Effector CD4-positive, alpha-beta T cell (primary cell): ENCODE measurements at regions not wholly inside any gene's neighbourhood (a gene's known extent, or its start where the extent isn't known, plus 50 kb on each side); places are given as distances from the start of the nearest gene placed in this dataset.
"Not testable (repeated sequence)": the region's sequence is repeated elsewhere in the genome, so short reads cannot be mapped to it uniquely, and the experiment has no call there.

ENCODE experiments used
- DNase-seq: peaks from one replicate; pipeline ENCODE4 v3.0.0-alpha.2; 2020

- not testable (repeated sequence) for DNase-seq
These were observed 190.1 kb upstream of the IGFBP7 start for GRCh38 chr4:57300300-57300699.

- no peak for DNase-seq
These were observed 181.7 kb upstream of the IGFBP7 start for GRCh38 chr4:57291911-57292310.

GRCh38 chr4:57287687-57288604, 177.8 kb upstream of the IGFBP7 start:
- no peak for DNase-seq

DNA sequence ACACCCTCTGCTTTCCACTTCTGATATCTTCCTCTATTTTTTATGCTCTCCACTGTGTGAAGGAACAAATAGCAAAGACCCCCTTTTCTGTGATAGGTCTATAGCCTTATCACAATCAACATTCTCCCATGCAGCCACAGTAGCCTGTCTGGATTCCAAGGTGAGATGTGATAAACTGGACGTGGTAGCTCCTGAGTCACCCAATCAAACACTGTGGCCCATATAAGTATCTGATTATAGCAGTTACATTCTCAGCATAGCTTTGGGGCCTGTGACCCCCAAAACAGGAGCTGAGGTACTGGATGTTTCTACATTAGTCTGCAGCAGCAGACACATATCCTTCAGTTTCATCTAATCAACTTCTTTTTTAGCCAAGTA, 172.7 kb upstream of the IGFBP7 start:
- no peak for DNase-seq

DNA sequence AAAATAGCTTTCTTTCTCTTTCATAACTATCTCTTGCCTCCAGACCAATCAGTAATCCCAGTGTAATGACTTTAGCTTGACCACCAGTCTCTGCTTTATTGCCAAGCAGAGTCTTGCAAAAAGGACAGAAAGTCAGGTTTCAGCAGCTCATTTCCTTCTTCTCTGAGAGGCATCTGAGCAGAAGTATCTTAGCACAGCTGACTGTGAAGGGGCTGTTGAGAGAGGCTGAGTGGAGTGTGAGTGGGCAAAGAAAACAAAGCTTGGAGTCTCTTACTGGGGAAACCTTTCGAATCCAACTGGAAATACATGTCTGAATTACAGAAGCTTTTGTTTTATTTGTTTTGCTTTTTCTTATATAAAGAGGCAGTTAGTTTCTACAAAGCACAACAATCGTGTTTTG, 170.3 kb upstream of the IGFBP7 start:
- DNase-seq, result no peak

- no peak for DNase-seq
These were observed 168.6 kb upstream of the IGFBP7 start for GRCh38 chr4:57278780-57279179.

- no peak for DNase-seq
These were observed 163.9 kb upstream of the IGFBP7 start for GRCh38 chr4:57274082-57274481.

DNA sequence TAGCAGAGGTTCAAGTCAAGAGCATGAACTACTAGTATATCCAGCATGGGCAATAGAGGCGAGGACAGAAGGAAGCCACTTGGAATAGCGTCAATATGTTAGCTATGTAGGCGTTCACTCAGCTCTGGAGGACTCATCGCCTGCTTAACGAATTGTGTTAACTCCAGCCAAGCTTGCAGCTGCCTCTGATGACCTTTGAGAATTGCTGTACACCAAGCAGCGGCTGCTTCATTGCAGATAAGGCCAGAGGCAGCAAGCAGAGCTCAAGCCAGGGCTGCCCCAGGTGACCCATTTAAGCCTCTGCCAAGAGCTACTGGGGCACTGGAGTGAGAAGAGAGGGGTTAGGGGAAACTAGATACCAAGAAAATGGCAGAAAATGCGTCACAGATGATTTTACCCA, 160.2 kb upstream of the IGFBP7 start:
- no peak for DNase-seq

DNA sequence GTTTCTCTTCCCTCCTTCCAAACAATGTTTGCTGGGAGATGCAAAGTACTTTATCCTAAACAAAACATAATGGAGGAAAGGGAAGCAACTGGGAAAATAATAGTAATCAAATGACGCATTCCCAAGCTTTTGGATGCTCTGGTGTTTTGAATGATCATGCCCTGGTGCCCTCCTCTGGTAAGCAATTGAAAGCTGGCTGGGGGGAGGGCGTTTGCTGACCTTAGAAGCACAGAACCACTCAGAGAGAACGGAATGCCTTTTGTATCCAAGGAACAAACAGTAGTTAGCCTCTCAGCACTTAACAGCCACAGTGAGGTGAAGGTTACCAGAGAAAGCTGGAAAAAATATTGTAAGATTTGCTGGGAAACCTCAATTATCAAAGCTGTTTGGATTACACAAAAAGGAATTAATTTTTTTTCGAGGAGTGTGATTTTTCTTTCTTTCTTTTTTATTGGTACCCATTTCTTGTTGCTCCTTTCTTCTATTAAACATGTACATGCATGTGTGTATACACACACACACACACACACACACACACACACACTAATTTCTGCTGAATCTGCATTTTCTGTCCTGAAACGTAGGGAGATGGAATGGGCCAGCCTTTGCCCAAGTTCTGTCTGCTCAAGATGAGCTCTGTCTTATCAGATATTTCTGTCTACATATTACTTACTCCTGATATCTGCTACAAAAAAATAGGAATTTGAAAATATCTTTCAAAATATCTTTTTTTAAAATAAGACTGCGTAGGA, 155.8 kb upstream of the IGFBP7 start:
- DNase-seq, result no peak

GRCh38 chr4:57254754-57255153, 144.6 kb upstream of the IGFBP7 start:
- no peak for DNase-seq

GRCh38 chr4:57249083-57249482, 138.9 kb upstream of the IGFBP7 start:
- DNase-seq, result no peak

- DNase-seq, result no peak
These were observed 132.9 kb upstream of the IGFBP7 start for GRCh38 chr4:57243076-57243475.

DNA sequence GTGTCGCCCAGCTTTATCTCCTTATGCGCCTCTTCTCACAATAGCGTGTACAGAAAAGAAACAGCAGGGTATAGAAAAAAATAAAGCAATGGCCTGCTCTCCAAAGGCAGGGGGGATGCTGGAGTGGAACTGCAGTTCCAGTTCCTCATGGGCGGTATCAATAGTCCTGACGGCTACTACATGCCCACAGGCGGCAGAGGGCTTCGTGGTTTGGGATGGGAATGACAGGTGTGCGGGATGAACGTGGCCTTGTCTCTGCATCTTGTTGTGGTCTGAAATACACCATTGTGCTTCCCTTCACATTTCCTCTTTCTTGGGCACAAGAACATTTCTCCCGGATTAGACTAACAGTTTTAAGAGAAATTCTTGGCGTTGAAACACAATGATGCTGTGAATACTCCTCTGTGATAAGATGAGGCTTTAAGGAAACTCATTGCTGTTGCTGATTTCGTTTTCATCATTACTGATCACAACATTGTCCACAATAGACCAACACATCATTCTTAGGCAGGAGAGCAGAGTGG, 124.1 kb upstream of the IGFBP7 start:
- no peak for DNase-seq

GRCh38 chr4:57233386-57233785, 123.2 kb upstream of the IGFBP7 start:
- no peak for DNase-seq

DNA sequence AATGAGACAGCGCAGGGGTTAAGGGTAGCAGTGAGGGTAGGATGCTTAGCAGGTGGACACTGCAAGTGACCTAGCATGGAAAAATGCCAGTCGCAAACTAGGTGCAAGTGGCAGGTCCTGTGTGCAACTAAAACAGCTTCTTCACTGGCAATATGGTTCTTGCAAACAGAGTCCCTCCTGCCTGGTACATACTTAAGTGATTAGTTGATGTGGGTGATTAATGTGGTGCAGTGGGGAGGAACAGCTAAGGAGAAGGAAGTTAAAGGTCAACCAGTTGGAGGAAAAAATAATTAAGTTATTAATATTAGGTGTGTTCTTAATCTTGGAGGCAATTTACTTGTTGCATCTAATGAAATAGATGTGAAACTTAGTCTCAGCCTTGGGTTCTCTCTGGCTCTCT, 121.6 kb upstream of the IGFBP7 start:
- no peak for DNase-seq

GRCh38 chr4:57220734-57221133, 110.5 kb upstream of the IGFBP7 start:
- no peak for DNase-seq

- no peak for DNase-seq
These were observed 110.0 kb upstream of the IGFBP7 start for GRCh38 chr4:57220172-57220571.

- no peak for DNase-seq
These were observed 109.2 kb upstream of the IGFBP7 start for GRCh38 chr4:57219431-57219830.

GRCh38 chr4:57214654-57215411, 104.6 kb upstream of the IGFBP7 start:
- no peak for DNase-seq

- DNase-seq, result no peak
These were observed 100.9 kb upstream of the IGFBP7 start for GRCh38 chr4:57211131-57211530.

GRCh38 chr4:57206172-57206571, 96.0 kb upstream of the IGFBP7 start:
- no peak for DNase-seq

GRCh38 chr4:57205580-57205979, 95.4 kb upstream of the IGFBP7 start:
- no peak for DNase-seq

- DNase-seq, result no peak
These were observed 90.7 kb upstream of the IGFBP7 start for GRCh38 chr4:57200799-57201327.
